GM23338 (cell line): ENCODE measurements at regions not wholly inside any gene's neighbourhood (a gene's known extent, or its start where the extent isn't known, plus 50 kb on each side); places are given as distances from the start of the nearest gene placed in this dataset.

Source experiments
- EZH2 ChIP-seq: fragments of 200-600 bp; sonication (generic); IDR thresholded peaks from one replicate; pipeline ENCODE4 v1.8.0; 2017; ENCODE audit warnings: antibody characterized with exemption, mild to moderate bottlenecking, low read depth; ENCODE audit not compliant: unreplicated experiment
- EZH2phosphoT487 ChIP-seq: fragments of 200-600 bp; sonication (generic); IDR thresholded peaks from one replicate; pipeline ENCODE4 v1.8.1; 2018; ENCODE audit warnings: antibody characterized with exemption; ENCODE audit not compliant: unreplicated experiment
- POLR2AphosphoS5 ChIP-seq: IDR thresholded peaks from 2 replicates; pipeline ENCODE4 v1.6.1; 2016; ENCODE audit warnings: antibody characterized with exemption, low read depth
- TF ChIP-seq, protein P1 (sequence below), 2 experiments: fragments of 200-600 bp in 1 of 2; sonication (generic) in 1 of 2; conservative IDR thresholded peaks; 2 replicates each; pipeline versions ENCODE4 v1.5.1 to v1.6.1; 2016 to 2017; ENCODE audit warnings: antibody characterized with exemption in 2 of 2, low read depth in 2 of 2, mild to moderate bottlenecking in 2 of 2, moderate library complexity in 1 of 2
- TF ChIP-seq, protein P2 (sequence below): IDR thresholded peaks from 2 replicates; pipeline ENCODE4 v1.6.1; 2016; ENCODE audit warnings: antibody characterized with exemption
- TF ChIP-seq, protein P3 (sequence below): IDR thresholded peaks from one replicate; pipeline ENCODE4 v1.6.1; 2018; ENCODE audit warnings: antibody characterized with exemption; ENCODE audit not compliant: unreplicated experiment

DNA sequence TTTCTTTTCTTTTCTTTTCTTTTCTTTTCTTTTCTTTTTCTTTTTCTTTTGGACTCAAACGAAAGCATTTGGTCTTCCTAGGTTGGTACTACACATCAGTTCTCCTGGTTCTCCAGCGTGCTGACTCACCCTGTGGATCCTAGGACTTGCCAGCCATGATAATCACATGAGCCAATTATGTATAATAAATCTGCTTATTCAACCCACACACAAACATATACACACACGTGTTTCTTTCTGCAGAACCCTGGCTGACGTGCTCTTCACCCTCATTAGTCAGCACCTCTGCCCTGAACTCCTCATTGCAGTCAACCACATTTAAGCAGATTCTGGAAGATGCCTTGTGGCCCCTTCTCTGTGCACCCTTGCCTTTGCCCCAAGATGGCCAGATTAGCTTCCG, 162.4 kb upstream of the MYT1L start:
- TF ChIP-seq EZH2 (no peak), POLR2AphosphoS5 (no peak), EZH2phosphoT487 (no peak)
- TF ChIP-seq, protein P1, sequence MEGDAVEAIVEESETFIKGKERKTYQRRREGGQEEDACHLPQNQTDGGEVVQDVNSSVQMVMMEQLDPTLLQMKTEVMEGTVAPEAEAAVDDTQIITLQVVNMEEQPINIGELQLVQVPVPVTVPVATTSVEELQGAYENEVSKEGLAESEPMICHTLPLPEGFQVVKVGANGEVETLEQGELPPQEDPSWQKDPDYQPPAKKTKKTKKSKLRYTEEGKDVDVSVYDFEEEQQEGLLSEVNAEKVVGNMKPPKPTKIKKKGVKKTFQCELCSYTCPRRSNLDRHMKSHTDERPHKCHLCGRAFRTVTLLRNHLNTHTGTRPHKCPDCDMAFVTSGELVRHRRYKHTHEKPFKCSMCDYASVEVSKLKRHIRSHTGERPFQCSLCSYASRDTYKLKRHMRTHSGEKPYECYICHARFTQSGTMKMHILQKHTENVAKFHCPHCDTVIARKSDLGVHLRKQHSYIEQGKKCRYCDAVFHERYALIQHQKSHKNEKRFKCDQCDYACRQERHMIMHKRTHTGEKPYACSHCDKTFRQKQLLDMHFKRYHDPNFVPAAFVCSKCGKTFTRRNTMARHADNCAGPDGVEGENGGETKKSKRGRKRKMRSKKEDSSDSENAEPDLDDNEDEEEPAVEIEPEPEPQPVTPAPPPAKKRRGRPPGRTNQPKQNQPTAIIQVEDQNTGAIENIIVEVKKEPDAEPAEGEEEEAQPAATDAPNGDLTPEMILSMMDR (conservative IDR thresholded peaks at IDR 0.05; ENCODE audit: low read depth in 2 of 2), result no peak
- TF ChIP-seq, protein P2, sequence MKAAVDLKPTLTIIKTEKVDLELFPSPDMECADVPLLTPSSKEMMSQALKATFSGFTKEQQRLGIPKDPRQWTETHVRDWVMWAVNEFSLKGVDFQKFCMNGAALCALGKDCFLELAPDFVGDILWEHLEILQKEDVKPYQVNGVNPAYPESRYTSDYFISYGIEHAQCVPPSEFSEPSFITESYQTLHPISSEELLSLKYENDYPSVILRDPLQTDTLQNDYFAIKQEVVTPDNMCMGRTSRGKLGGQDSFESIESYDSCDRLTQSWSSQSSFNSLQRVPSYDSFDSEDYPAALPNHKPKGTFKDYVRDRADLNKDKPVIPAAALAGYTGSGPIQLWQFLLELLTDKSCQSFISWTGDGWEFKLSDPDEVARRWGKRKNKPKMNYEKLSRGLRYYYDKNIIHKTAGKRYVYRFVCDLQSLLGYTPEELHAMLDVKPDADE, result no peak
- TF ChIP-seq, protein P3, sequence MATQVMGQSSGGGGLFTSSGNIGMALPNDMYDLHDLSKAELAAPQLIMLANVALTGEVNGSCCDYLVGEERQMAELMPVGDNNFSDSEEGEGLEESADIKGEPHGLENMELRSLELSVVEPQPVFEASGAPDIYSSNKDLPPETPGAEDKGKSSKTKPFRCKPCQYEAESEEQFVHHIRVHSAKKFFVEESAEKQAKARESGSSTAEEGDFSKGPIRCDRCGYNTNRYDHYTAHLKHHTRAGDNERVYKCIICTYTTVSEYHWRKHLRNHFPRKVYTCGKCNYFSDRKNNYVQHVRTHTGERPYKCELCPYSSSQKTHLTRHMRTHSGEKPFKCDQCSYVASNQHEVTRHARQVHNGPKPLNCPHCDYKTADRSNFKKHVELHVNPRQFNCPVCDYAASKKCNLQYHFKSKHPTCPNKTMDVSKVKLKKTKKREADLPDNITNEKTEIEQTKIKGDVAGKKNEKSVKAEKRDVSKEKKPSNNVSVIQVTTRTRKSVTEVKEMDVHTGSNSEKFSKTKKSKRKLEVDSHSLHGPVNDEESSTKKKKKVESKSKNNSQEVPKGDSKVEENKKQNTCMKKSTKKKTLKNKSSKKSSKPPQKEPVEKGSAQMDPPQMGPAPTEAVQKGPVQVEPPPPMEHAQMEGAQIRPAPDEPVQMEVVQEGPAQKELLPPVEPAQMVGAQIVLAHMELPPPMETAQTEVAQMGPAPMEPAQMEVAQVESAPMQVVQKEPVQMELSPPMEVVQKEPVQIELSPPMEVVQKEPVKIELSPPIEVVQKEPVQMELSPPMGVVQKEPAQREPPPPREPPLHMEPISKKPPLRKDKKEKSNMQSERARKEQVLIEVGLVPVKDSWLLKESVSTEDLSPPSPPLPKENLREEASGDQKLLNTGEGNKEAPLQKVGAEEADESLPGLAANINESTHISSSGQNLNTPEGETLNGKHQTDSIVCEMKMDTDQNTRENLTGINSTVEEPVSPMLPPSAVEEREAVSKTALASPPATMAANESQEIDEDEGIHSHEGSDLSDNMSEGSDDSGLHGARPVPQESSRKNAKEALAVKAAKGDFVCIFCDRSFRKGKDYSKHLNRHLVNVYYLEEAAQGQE, result no peak
